Ovary (tissue), 7 donors: ENCODE measurements at regions not wholly inside any gene's neighbourhood (a gene's known extent, or its start where the extent isn't known, plus 50 kb on each side); places are given as distances from the start of the nearest gene placed in this dataset.

Experiments used
- DNase-seq, 5 donors: peaks; one replicate each; pipeline ENCODE4 v3.0.0-alpha.2; 2019 to 2020
- H3K27ac ChIP-seq, 2 donors: fragments of 200-600 bp; one replicate each; pipeline versions ENCODE4 v1.5.1 to v1.8.0; 2019 to 2022
- H3K27me3 ChIP-seq: fragments of 200-600 bp; one replicate; pipeline ENCODE4 v1.8.0; 2022
- H3K36me3 ChIP-seq: fragments of 200-600 bp; sonication (generic); one replicate; pipeline ENCODE4 v1.5.1; 2019
- H3K4me1 ChIP-seq: one replicate; pipeline ENCODE4 v1.8.1; 2013; ENCODE audit warnings: mild to moderate bottlenecking, moderate library complexity; ENCODE audit not compliant: insufficient read depth
- H3K4me3 ChIP-seq: fragments of 200-600 bp; sonication (generic); one replicate; pipeline ENCODE4 v1.5.1; 2017
- H3K9me3 ChIP-seq, 2 donors: fragments of 200-600 bp in 1 of 2; sonication (generic) in 1 of 2; one replicate each; pipeline versions ENCODE4 v1.5.1 to v1.8.1; 2013 to 2019; ENCODE audit warnings: mild to moderate bottlenecking in 1 of 2, moderate library complexity in 1 of 2
- CTCF ChIP-seq, 3 donors: fragments of 450-650 bp in 2 of 3; fragments of 200-600 bp in 1 of 3; IDR thresholded peaks; one replicate each; pipeline versions ENCODE4 v1.5.1 to v1.8.0; 2016 to 2022; ENCODE audit warnings: antibody characterized with exemption in 3 of 3, mild to moderate bottlenecking in 1 of 3
- EP300 ChIP-seq: sonication (generic); formaldehyde crosslinking; IDR thresholded peaks from one replicate; pipeline ENCODE4 v1.6.1; 2017; ENCODE audit warnings: antibody characterized with exemption
- POLR2A ChIP-seq: fragments of 450-650 bp; IDR thresholded peaks from one replicate; pipeline ENCODE4 v1.6.1; 2017; ENCODE audit warnings: antibody characterized with exemption, mild to moderate bottlenecking, moderate library complexity
- WGBS, 3 donors: extraction: QIAGEN DNeasy Blood & Tissue Kit in 1 of 3; methylation state at CpG; one replicate each; pipeline versions ENCODE4 v1.1.5 to v1.1.7; 2013 to 2017; 5-methylcytosine and 5-hydroxymethylcytosine counted together
- intact Hi-C, 4 donors: fragments of 100-400 bp; cut with DNase I; formaldehyde crosslinking; loops; one replicate each; pipeline versions ENCODE4 v1.11.0 to v1.15.1; 2022 to 2023
- donor health status: DM: no; HTN: no; CAD: no; lungs with moderate emphysema.
- donor health status: DM: no; HTN: no; CAD: no.
- donor health status: Bipolar disorder and iron deficiency.
- donor health status: DM: no; HTN: no; CAD: no.
- donor health status: DM: yes; HTN: yes; CAD: no.

GRCh38 chr2:12334412-12334966 lies 382.2 kb upstream of the TRIB2 start:
- Histone ChIP-seq H3K27ac (no peak overlapping the region), H3K27me3 (no peaks in the 10 kb centered on the region), H3K36me3 (no peaks in the 10 kb centered on the region), H3K9me3 (no peaks in the 10 kb centered on the region), H3K4me1 (no peaks in the 10 kb centered on the region), H3K4me3 (no peak overlapping the region)
- WGBS, 3 donors, result 68 to 74% (median 72%) methylated on average over 11 of the region's 11 CpGs
- TF ChIP-seq EP300, result no peak
- TF ChIP-seq POLR2A, result no peak
- TF ChIP-seq CTCF (IDR thresholded peaks at IDR 0.05), result no peak
- no peak for DNase-seq
- intact Hi-C loops, result no loop called here

- Histone ChIP-seq H3K4me1 (no peaks in the 10 kb centered on the region), H3K4me3 (no peak overlapping the region), H3K27ac (no peak overlapping the region), H3K36me3 (no peaks in the 10 kb centered on the region), H3K27me3 (no peaks in the 10 kb centered on the region), H3K9me3 (no peaks in the 10 kb centered on the region)
- TF ChIP-seq EP300 (no peak), POLR2A (no peak), CTCF (IDR thresholded peaks at IDR 0.05) (no peak)
- intact Hi-C loops, result no loop called here
- 71 to 76% (median 73%) methylated on average over 6 of the region's 6 CpGs for WGBS, 3 donors
- no peak for DNase-seq
These were observed 381.6 kb upstream of the TRIB2 start for GRCh38 chr2:12335131-12335530.

GRCh38 chr2:12335995-12336394 lies 380.7 kb upstream of the TRIB2 start:
- Histone ChIP-seq H3K4me1 (no peaks in the 10 kb centered on the region), H3K4me3 (no peak overlapping the region), H3K27me3 (no peaks in the 10 kb centered on the region), H3K36me3 (no peaks in the 10 kb centered on the region), H3K27ac (no peak overlapping the region), H3K9me3 (no peaks in the 10 kb centered on the region)
- WGBS, 3 donors, result 90 to 95% (median 93%) methylated on average over 2 of the region's 2 CpGs
- intact Hi-C loops, result no loop called here
- DNase-seq, result no peak
- TF ChIP-seq EP300 (no peak), POLR2A (no peak), CTCF (IDR thresholded peaks at IDR 0.05) (no peak)

DNA sequence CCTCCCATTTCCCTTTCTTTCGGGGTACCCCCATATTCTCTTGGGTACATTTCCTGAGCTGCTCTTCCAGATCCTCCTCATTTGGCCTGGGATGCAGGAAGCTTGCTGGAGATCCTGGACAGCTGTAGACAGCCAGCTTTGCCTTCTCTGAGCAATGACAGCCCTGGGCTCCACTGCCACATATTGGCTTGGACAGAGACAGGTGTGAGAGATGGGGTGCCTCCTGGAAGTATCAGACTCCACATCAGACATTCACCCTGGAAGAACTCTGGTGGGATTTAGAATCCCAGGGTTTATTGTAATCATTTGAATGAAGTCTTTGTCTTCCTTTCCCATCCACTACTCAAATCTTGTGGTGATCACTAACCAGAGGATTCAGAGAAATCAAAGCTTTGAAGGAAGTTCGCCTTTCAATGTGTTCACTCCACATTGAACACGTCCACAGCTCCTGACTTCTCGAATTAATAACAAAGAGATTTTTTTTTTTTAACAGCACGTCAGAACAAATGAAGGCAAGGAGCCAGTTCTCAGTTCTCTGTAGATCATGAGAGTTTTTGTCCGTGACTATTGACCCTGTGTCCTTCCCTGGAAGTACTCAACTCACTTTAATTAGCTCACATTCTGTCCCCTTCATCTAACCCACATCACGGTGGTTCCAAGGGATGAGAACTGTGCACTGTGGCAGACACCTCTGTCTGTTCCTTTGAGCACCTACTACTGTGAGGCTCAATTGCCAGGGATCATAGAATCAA lies 377.6 kb upstream of the TRIB2 start:
- WGBS, 3 donors, result 75 to 83% (median 80%) methylated on average over 7 of the region's 7 CpGs
- Histone ChIP-seq H3K9me3 (peaks cover 0 to 3% of the 10 kb centered on the region in 2 donors), H3K27ac (no peak overlapping the region), H3K36me3 (no peaks in the 10 kb centered on the region), H3K27me3 (no peaks in the 10 kb centered on the region), H3K4me1 (no peaks in the 10 kb centered on the region), H3K4me3 (no peak overlapping the region)
- DNase-seq, result no peak
- TF ChIP-seq POLR2A (no peak), EP300 (no peak), CTCF (IDR thresholded peaks at IDR 0.05) (no peak)
- intact Hi-C loops, result no loop called here
